ENCODE measurements at regions not wholly inside any gene's neighbourhood (a gene's known extent, or its start where the extent isn't known, plus 50 kb on each side); places are given as distances from the start of the nearest gene placed in this dataset.
"Not testable (repeated sequence)": the region's sequence is repeated elsewhere in the genome, so short reads cannot be mapped to it uniquely, and the experiment has no call there.

GRCh38 chr12:5096241-5096924 lies 52.7 kb downstream of the KCNA5 start:
- intact Hi-C loops (cut with DNase I) = loop anchor here (2.0 kb wide), 1 partner anchor 346 kb away; no protein-coding TSS in a partner anchor
- no peak for ATAC-seq

DNA sequence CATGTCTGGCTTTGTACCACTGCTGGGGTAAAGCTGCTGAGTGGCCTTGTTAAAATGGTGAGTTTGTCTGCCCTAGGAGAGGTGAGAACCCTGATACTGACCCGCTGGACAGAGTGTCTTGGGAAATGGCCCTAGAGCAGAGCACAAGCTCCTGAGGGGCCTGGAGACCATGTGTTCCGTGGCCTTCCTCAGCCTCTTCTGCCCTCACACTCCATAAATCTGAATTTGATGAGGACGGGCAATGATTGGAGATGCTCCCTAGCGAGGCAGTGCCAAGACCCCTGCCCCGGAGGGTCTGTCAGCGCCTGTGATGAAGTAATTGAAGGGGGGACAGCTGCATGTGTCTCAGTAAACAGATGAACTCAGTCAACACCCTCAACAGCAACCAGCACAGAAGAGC lies 54.1 kb downstream of the KCNA5 start:
- intact Hi-C loops (cut with DNase I) = loop anchor here (2.0 kb wide), 1 partner anchor 345 kb away; no protein-coding TSS in a partner anchor
- no peak for ATAC-seq
- DNase-seq (ENCODE audit: missing footprints) = no peak

More at GRCh38 chr12:5096241-5096924, 52.7 kb downstream of the KCNA5 start:
- no peak for DNase-seq (ENCODE audit: missing footprints)

DNA sequence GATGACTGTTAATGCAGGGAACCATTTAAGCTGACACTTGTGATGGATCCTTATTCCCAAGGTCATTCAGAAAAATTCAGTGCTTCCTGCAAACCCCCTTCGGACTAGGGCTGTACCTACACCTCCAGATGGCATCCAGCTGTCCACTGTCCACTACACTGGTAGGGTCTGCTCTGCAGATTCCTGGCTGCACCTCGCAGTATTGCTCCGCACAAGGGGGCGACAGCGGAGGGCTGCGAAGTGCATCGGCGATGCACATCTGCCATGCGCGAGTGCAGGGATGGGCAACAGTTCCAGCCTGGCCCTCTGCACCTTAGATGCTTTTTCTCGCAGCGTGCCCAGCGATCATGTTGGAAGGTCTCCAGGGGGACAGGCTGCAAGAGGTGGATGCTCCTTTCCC lies 55.5 kb downstream of the KCNA5 start:
- intact Hi-C loops (cut with DNase I) = no loop called here
- ATAC-seq (no peak), DNase-seq (ENCODE audit: missing footprints) (no peak)

DNA sequence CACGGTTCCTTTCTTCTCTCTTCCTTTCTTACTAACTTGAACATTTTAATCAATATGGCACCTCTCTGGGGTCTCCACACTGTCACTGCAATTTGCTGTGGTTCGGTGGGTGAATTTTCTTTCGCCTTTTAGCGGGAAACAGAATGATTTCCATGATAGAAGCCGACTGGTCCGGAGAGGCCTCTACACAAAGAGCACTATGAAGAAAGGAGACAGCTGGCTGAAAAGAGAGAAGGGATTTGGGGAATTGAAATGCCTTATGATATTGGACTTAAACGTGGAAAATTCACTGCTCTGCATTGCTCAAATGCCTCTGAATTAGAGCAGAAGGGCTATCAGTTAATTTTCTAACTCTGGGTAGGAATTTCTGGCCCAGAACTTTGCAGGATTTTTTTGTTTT lies 55.9 kb downstream of the KCNA5 start:
- intact Hi-C loops (cut with DNase I) = no loop called here
- DNase-seq (ENCODE audit: missing footprints) (no peak), ATAC-seq (no peak)

DNA sequence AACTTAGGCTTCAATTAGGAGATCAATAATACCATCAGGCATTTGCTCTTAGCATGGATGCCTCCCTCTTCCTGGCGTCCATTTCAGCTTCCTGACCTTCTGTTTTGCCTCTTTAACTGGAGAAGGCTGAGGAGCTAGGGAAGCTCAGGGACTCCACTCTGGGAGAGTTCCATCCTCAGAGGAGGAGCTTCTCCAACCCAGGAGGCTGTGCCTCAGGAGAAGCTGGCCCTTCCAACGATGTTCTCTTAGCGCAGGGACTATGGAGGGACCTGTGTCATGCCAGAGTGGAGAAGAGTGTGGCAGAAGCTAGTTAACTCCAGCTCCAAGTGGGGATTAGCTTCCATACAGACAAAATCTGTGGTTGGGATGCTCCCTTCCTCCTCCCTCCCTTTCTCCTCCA lies 58.0 kb downstream of the KCNA5 start:
- ATAC-seq = no peak

DNA sequence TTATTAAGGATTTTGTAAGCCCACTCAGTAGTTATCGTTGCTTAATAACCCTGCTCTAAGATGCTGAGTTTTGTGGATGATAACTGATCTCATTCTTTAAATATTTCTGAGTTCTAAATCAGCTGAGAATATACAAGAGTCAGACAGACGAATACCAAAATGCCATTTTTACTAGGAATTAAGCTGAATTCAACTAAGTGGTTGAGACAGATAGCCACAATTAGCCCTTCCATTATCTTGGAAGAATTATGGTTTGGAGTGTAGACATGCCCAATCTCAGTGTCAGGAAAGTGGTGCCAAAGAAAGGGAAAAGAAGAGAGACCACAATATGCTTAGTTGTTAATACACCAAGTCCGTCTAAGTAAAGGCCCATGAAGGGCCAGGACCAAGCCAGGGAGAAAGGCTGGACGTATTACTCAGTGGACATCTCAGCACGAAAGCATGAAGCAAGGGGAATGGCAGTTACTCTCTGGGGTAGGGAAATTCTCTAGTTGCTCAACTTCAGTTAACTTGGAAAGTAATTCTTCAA lies 58.6 kb downstream of the KCNA5 start:
- ATAC-seq (no peak), DNase-seq (ENCODE audit: missing footprints) (no peak)
- intact Hi-C loops (cut with DNase I) = no loop called here

More for the DNA sequence above, 58.0 kb downstream of the KCNA5 start:
- intact Hi-C loops (cut with DNase I) = no loop called here
- no peak for DNase-seq (ENCODE audit: missing footprints)

DNA sequence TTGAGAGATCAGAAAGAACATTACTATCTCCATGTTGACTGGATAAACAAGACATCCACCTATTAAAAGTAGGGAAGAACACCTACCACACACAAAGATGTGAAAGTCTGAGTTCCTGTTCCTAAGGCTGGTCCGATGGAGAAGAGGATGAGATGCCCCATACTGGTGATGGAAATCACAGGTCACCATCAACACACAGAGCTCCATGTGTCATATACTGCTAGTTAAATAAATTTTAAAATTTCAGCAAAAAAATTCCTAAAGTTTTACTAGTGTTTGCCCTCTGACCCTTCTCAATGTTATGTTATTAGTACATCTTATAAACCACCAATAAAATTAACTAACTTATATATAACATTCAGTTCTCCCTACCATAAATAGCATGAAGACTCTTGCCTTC lies 59.1 kb downstream of the KCNA5 start:
- intact Hi-C loops (cut with DNase I) = no loop called here
- no peak for ATAC-seq
- DNase-seq (ENCODE audit: missing footprints) = no peak

DNA sequence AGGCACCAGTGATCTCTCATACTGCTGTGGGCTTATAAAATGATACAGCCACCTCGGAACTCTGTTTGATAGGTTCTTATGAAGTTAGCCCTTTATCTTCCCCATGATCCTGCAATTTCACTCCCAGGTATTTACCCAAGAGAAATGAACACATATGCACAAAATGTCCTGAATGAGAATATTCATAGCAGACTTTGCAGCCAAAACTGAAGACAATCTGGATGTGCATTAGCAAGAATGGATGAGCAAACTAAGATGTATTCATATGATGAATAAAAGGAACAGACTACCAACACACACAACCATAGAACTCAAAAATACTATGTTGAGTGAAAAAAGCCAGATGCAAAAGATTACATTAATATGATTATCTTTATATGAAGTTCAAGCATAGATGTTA lies 66.7 kb downstream of the KCNA5 start:
- intact Hi-C loops (cut with DNase I) = no loop called here

DNA sequence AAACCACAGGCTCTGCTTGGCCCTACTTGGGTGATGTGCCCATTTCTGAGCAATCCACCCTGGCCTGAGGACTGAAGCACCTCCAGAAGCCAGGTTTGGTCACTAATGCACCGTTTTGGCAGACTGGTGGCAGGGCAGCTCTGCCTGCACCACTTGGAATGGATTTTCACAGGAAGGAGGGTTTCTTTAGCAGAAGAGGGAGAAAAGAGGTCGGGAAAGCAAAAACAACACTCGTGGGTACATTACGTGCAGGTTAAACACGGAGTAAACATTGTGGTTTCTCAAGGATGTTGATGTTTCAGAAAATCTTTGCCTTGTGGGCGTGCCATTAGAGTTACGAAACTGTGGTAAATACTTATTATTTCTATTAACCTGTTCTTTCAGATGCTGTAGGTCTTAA lies 70.8 kb downstream of the KCNA5 start:
- DNase-seq (ENCODE audit: missing footprints) (no peak), ATAC-seq (no peak)
- intact Hi-C loops (cut with DNase I) = no loop called here

More for the DNA sequence above, 66.7 kb downstream of the KCNA5 start:
- no peak for DNase-seq (ENCODE audit: missing footprints)
- ATAC-seq = no peak

- intact Hi-C loops (cut with DNase I); ATAC-seq; DNase-seq (ENCODE audit: missing footprints): not testable (repeated sequence)
Measured at GRCh38 chr12:5121784-5122183, 78.1 kb downstream of the KCNA5 start.

DNA sequence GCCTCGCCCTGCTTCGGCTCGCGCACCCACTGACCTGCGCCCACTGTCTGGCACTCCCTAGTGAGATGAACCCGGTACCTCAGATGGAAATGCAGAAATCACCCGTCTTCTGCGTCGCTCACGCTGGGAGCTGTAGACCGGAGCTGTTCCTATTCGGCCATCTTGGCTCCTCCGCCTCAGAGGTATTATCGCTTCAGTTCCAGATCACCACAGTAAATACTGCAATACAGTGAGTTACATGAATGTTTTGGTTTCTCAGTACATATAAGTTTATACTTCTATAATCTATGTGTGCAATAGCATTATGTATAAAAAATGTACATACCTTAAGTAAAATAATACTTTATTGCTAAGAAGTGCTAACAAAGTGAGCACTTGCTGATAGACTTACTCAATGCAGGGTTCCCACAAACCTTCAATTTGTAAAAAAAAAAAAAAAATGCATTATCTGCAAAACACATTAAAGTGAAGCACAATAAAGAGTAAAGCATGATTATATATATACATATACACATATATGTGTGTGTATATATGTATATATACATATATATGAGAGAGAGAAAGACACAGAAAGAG lies 78.7 kb downstream of the KCNA5 start:
- ATAC-seq; DNase-seq (ENCODE audit: missing footprints); intact Hi-C loops (cut with DNase I): not testable (repeated sequence)

DNA sequence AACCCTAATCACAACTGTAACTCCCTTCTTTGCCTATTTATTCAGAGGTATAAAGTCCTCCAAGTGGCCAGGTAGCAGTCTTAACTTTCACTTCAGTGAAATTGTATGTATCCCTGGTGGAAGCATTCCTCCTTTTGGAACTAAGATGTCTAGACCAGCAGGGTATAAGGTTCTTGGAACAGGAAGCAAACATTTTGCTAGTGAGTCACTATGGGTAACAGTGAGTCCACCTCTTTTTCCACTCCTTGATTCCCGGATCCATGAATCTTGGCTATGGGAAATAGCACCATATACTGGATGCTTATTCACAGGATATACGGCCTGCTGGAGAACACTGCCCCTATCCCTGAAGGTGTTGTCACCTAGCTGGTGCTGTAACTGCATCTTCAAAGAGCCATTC lies 80.2 kb downstream of the KCNA5 start:
- DNase-seq (ENCODE audit: missing footprints) = no peak
- intact Hi-C loops (cut with DNase I) = no loop called here
- no peak for ATAC-seq

DNA sequence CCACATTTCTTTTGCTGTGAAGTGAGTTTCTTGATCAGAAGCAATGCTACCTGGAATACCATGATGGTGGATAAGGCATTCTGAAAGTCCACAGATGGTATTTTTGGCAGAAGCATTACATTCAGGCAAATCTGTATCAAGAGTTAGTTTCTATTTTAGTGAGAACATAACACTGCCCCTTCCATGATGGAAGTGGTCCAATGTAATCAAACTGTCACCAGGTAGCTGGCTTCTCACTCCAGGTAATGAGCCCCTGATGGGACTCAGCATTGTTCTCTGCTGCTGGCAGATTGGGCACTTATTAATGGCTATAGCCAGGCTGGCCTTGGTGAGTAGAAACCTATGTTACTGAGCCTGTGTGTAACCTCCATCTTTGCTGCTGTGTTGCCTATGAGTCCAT lies 80.7 kb downstream of the KCNA5 start:
- DNase-seq (ENCODE audit: missing footprints) = no peak
- no peak for ATAC-seq
- intact Hi-C loops (cut with DNase I) = no loop called here

- intact Hi-C loops (cut with DNase I) = no loop called here
- no peak for ATAC-seq
- DNase-seq (ENCODE audit: missing footprints) = no peak
Measured at GRCh38 chr12:5134861-5135525, 91.3 kb downstream of the KCNA5 start.

DNA sequence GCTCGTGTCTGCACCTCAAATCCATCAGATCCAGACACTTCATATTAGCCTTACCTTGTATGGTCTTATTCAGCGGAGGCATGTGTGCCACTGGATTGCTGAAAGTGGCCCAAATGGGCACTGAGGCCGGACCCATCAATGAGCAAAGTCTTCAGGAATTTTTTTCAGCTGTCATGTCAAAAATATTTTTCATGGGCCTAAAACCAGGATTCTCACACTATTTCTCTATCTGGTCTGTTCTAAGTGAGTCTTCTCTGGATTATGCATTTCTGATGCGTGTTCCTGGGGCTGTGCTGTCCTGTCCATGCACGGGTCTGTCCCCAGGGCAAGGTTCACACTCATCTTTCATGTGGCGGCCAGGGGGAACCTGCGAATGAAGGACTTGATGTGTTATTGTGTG lies 94.6 kb downstream of the KCNA5 start:
- no peak for DNase-seq (ENCODE audit: missing footprints)
- intact Hi-C loops (cut with DNase I) = no loop called here
- no peak for ATAC-seq

GRCh38 chr12:5138845-5139244 lies 95.2 kb downstream of the KCNA5 start:
- DNase-seq (ENCODE audit: missing footprints) (no peak), ATAC-seq (no peak)
- intact Hi-C loops (cut with DNase I) = no loop called here

- no peak for ATAC-seq
- intact Hi-C loops (cut with DNase I) = no loop called here
- DNase-seq (ENCODE audit: missing footprints) = no peak
Measured at GRCh38 chr12:5139751-5140150, 96.1 kb downstream of the KCNA5 start.

- intact Hi-C loops (cut with DNase I) = no loop called here
- DNase-seq (ENCODE audit: missing footprints) (no peak), ATAC-seq (no peak)
Measured at GRCh38 chr12:5140190-5140589, 96.5 kb downstream of the KCNA5 start.

GRCh38 chr12:5148880-5149279 lies 105.2 kb downstream of the KCNA5 start:
- ATAC-seq (no peak), DNase-seq (ENCODE audit: missing footprints) (no peak)
- intact Hi-C loops (cut with DNase I) = no loop called here

GRCh38 chr12:5154091-5154490 lies 110.4 kb downstream of the KCNA5 start:
- DNase-seq (ENCODE audit: missing footprints) (no peak), ATAC-seq (no peak)
- intact Hi-C loops (cut with DNase I) = no loop called here
